Amygdala (tissue), 56 donors: ENCODE measurements at regions not wholly inside any gene's neighbourhood (a gene's known extent, or its start where the extent isn't known, plus 50 kb on each side); places are given as distances from the start of the nearest gene placed in this dataset.
"Not testable (repeated sequence)": the region's sequence is repeated elsewhere in the genome, so short reads cannot be mapped to it uniquely, and the experiment has no call there.

ENCODE experiments used
- DNase-seq, 56 donors: peaks; one replicate each; lab custom pipeline; 2025; lab: John Stamatoyannopoulos, UW

DNA sequence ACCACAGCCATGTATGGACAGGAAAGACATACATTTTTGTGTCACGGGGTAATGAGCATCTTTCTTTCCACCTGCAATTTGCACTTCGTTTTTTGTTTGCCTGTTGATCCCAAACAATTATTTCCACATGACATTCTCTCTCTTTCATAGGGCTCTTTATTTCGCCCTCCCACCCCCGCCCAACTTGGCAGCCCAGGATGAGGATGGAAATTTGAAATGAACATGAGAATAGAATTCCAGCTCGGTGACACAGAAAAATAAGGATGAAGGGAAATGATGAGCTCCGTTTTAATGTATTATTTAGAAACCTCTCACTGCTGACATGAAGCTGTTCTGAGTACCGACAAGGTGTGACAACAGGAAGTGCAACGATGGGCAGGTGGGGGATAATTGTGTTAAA is 443.3 kb downstream of the SOCS6 start:
- no peak for DNase-seq

DNA sequence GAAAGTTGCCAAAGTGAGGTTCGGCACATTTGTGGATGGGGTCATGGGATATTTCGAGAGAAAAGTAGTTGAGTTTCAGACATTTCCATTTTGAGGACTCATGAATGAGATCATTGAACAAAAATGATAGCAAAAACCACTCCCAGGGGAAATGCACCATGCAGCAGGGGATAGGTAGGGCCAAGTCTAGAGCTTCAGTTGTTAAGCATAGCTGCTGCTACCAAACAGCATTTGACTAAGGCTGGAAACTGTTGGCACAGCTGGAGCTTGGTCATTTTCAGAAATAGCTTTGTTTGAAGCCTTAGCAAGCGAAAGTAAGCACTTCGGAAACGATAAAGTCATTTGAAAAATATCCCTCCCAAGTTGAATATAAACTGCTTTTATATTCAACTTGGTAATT is 431.8 kb downstream of the SOCS6 start:
- no peak for DNase-seq

DNA sequence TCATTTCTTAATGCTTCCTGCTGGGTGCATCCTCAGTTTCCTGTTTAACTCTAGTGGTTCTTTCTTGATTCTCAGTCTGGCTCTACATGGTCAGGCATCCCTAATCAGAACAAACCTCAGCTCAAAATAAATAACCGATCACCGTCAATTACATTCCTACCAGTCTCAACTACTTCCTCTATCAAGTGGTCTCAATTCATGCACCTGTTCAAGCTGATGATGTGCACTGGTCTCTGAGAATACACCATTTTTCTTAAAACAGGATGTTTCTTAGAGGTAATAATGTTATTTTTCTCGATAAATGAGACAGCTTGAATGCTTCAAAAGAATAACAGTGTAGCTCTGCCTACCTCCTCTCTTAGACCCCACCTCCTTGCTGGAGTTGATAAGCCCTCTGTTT is 420.9 kb downstream of the SOCS6 start:
- DNase-seq: no peak

DNA sequence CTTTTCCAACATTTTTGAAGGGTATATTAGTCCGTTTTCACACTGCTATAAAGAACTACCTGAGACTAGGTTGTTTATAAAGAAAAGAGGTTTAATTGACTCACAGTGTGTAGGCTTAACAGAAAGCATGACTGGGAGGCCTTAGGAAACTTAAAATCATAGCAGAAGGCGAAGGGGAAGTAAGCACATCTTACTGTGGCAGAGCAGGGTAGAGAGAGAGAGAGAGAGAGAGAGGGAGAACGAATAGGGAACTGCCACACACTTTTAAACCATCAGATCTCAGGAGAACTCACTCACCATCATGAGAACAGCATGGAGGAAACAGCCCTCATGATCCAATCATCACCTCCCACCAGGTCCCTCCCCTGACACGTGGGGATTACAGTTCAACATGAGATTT is 420.3 kb downstream of the SOCS6 start:
- DNase-seq: no peak

DNA sequence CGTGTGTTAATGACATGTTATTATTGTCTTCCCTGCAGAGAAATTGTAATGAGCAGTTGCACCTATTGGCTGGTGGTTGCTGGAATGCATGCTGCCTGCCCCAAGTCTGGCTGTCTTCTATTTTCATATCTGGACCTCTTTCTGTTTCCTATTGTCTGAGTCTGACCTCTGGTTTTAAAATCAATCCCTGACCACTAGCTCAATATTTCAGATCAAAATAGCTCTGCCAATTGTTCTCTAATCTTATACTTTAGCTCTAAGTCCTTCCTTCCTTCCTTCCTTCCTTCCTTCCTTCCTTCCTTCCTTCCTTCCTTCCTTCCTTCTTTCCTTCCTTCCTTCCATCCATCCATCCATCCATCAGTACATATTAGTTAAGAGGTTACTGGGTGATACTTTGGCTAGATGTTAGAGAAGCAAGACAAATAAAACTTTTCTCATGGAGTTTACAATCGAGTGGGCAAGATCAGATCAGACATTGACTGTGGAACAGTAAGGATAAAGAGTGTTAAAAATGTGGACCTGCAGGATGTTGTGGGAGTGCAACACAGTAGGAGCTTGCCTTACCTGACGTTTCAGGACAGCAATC is 417.1 kb downstream of the SOCS6 start:
- DNase-seq: no peak

DNA sequence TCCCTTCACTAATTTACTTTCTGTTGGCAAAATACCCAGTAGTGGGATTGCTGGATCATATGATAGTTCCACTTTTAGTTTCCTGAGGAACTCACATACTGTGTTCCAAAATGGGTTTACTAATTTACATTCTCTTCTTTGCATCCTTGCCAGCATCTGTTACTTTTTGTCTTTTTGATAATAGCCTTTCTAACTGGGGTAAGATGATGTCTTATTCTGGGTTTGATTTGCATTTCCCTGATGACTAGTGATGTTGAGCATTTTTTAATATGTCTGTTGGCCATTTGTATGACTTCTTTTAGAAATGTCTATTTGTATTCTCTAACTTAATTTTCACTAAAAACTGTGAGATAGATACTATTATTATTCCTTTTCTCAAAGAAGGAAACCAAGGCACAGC is 411.7 kb downstream of the SOCS6 start:
- DNase-seq: no peak

DNA sequence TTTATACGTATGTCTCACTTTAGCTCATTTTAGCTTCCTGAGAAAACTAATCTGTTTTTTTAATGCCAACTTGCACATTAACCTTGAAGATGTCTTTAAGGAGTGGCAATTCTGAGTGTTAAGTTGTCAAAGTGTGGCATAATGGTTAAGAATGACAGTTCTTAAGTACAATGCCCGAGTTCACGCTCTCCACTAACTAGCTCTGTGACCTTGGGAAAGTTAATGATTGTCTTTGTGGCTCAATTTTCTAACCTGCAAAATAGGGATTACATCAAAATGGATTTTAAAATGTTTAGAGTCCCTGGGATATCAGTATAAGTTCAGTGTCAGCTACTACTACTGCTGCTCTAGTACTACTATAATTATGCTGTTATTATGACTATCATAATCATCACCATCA is 409.7 kb downstream of the SOCS6 start:
- no peak for DNase-seq

DNA sequence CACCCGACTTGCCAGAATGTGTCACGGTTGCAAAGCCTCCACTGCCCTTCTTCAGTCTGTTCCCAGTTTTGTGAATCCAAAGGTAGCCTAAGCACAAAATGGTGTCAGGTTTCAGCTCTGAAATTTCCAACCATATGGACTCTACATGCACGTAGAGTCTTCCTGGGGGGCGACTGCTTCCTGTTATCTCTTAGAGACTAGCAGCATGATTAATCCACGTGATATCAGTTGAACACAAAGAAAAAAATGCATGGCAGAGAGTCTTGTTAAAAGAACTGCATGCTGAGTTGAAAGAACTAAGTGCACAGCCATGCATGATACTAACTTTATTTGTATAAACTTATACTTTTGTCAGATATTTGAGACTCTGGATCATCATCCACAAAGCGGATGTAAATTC is 404.4 kb downstream of the SOCS6 start:
- DNase-seq: no peak

DNA sequence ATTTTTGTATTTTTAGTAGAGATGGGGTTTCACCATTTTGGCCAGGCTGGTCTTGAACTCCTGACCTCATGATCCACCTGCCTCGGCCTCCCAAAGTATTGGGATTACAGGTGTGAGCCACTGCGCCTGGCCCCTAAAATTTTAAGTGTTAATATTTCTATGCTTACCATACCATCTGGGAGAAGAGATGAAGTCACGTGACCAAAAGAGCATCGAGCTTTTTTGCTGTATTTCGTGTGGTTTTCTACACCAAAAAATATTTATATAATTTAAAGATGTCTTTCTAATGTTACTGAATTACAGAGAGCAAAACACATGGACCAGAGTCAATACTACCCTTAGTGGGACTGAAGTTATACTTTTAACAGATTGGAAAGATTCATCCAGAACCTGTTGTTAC is 400.9 kb downstream of the SOCS6 start:
- not testable (repeated sequence) for DNase-seq

DNA sequence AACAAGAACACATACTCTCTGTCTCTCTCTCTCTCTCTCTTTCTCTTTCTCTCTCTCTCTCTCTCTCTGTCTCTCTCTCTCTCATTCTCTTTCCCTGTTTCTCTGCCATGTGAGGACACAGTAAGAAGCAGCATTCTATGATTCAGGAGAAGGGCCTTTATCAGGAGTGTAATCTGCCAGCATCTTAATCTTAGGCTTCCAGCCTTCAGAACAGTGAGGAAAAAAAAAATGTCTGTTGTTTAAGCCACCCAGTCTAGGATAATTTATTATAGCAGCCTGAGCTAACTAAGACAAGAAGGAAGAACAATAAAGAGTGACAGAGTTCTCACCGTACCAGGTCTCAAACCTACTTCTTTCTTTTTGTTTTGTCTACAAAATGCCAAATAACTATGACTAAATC is 399.4 kb downstream of the SOCS6 start:
- DNase-seq: no peak

DNA sequence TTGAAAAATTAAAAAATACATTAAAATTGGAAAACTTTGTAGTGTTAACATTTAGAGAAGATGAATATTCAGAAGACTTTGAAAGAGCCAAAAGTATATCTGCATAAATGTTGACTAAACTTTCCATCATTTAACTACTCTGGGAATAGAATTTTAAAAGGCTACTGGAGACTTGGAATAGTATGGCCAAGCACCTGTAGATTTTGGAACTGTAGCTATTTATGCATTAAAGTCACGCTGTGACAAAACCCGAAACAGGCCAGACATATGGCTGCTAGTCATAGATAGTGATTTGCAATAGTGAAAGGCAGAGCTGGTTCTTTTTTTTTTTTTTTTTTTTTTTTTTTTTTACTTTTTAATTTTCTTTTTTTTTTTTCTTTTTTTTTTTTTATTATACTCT is 396.0 kb downstream of the SOCS6 start:
- DNase-seq: no peak

DNA sequence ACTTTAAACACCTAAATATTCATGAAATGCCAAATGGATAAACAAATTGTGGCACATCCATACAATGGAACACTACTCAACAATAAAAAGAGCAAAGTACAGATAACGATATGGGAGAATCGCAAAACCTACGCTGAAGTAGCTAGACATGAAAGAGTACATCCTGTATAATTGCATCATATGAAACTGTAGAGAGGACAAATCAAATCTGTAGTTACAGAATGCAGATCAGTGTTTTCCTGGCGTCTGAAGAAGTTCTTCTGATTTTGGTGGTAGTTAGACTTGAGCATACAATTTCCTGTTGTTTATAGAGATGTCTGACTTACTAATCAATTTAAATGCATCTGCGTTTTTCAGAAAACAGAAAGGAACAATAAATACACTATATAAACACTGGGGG is 394.4 kb downstream of the SOCS6 start:
- DNase-seq: no peak

DNA sequence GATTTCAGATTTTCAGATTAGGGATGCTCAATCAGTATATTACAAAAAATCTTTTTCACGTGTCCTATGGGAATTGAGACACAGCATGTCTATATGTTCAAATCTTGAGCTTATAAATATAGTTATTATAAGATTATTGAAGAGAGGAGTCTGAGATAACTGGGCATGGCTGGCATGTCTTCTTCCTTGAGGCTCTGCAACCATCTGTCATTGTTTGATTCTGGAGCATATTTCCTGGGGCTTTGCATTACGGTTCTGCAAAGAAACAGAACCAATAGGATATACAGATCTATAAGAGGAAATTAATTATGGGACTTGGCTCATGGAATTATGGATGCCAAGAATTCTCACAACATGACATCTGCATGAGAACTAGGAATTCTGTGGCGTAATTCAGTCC is 386.1 kb downstream of the SOCS6 start:
- no peak for DNase-seq

DNA sequence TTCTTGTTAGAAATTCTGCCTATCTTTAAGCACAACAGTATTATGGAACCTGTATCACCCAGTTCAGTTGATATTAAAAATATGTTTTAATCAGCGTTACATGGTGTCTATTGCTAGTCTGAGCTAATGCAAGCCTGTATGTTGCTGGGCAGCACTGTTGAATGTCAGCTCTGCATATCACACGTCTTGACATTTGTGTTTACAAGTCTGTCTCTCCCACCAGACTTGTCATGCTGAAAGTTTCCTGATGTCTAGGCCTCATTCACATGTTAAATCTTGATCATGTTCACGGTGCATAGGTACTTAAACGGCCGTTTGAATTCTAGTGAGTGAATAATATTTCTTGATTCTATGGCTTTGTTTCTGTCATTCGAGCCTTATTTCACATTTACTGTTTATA is 385.0 kb downstream of the SOCS6 start:
- DNase-seq: no peak

DNA sequence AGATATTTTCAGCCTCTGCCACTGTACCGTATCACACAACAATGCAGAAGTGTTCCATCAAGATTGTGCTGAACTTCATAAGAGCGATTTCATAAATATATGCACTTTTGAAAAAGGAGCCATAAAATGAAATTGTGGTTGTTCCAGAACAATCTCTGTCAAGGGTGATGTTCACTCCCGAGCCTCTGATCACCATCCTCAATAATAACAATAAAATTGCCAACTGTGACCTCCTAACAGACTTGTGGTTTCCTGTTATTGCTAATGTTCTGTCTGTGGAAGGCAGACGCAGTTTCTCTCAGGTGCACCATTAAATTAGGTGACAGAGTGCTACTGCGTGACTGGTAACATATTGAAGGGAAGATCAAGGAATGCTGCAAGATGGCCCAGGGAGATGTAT is 383.7 kb downstream of the SOCS6 start:
- DNase-seq: no peak

DNA sequence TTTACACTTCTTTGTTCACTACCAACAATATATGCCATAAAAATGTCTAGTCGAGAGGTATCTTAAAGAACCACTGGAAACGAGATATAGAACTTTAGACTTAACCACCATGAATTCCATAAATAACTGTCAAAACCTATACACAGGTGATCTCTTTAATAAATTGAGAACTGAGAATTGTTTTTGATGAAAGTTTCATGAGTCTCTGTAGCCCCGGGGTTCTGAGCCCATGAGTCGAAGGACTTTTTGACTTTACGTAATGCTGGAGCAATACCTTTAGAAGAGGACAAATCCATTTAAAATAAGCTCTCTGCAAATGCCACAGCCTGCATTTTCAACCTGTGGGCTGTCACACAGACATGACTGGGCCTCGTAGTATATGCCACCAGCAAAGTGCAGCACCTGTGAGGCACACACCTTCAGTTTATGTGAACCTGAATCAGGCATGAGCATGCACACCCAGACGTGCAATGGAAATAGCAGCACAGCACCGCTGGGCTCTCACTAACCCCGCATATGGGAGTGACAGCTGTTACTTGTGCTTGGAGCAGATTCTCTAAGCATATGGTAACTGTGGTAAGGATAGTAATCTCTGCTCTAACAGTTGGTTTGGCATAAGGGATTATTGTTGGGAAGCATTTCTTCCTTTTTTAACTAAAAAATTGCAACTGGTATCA is 383.2 kb downstream of the SOCS6 start:
- peak in 1 of 56 donors; percentile 2 for DNase-seq

DNA sequence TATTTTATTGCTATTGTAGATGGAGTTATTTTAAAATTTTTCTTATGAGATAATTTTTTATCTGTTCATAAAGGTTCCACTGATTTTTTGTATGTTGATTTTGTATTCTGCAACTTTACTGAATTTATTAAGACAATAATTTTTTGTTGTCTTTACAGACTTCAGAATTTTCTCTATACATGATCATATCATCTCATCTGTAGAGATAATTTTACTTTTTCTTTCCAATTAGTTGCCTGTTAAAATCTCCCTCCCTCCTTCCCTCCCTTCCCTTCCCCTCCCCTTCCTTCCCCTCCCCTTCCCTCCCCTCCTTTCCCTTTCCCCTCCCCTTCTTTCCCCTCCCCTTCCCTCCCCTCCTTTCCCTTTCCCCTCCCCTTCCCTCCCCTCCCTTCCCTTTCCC is 378.1 kb downstream of the SOCS6 start:
- DNase-seq: no peak

DNA sequence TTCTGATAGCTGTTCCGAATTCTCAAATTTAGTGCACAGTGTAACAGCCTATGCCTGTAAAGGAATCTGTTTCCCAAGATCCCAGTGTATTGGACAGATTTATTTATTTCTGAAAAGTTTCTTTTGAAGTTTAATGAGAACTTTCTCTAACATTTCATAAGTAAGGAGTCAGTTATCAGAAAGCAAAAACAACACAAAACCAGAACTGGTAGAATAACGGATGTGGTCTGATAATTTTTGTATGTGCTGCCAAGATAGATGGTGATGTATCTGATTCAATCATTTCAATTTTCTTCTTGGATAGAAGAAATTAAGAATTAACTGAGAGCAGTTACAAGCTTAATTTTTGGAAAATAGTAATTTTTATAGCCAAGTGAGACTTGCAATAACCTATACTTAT is 374.3 kb downstream of the SOCS6 start:
- no peak for DNase-seq

DNA sequence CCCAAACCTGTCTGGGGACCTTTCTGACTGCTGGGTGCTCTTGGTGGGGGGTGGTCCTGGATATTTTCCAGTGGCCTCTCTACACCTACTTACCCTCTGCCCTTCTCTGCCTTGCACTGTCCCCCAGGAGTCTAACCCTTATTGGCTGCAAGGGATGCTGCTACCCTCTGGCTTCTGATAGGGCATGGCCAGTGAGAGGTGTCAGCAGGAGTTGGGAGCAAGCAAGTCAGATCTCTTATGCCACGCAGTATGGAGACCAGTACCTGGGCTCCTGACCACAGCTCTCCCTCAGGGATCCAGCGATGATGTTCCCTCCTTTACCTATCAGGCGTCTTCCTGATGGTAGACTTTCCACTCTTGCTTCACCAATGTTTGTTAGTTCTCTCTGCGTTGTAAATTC is 373.7 kb downstream of the SOCS6 start:
- DNase-seq: no peak

DNA sequence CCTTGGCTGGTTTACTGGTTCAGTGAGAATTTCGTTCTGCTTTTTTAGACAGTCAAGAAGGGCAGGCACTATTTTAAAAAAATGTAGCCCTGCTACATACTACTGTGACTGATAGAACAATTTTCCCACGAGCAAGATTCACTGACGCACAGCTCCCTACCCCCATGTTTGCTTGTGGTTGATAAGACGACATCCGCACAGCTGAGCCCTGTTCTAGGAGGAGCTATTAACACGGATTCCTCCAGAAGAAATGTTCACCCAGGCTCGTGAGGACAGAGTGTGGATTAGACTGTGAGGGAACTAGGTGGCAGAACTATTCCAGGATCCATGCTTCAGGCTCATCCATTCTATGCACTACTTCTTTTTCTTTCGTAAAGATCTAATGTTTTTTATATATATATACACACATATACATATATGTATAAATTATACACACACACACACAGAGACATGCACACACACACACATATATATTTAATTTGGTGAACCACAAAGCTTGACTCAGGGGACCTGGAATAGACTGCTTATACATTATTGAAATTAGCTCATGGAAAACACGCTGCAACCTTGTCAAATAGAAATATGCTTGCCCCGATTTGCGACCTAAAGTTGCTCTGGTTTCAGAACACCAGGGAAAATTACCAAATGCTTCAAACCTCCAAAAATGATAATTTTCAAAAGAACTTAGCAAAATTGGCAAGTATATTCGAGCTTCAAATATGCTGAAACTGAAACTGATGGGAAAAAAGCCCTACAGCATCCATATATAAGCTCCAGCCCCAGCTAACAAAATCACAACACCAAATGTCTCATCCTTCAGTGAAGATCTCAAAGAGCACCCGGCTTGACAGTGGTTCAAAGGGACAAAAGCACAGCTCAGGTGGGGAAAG is 370.4 kb downstream of the SOCS6 start:
- DNase-seq: no peak

DNA sequence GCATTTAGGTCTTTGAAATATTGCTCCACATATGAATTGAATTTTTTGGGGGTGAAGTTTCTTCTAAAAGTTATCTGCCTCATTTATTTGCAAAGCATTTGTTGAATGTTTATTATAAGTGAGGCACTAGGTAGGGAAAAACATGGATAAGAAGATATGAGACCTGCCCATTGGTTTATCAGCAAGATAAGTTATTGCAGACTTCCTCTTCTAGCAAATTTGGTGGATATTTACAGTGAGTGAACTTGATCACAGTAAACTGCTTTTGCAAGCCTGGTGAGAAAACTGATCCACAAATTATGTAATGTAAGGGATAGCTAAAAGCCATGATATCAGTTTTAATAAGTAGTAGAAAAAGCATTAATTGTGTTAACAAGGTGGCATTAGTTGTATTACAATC is 364.8 kb downstream of the SOCS6 start:
- no peak for DNase-seq

DNA sequence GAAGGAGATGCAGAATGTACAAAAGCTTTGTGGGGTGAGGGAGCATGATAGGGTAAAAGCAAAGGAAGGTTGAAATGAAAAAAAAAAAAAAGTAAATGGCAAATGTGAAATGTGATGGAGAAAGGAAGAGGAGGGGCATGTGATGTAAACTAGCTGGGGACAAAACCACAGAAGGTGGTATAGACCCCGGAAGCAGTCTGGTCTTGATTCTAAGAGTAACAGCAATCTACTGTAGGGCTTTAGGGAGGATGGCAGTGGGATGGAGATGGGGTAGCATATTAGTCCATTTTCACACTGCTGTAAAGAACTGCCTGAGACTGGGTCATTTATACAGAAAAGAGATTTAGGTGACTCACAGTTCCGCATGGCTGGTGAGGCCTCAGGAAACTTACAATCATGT is 362.0 kb downstream of the SOCS6 start:
- no peak for DNase-seq
